GM12878 (cell line): ENCODE measurements at regions not wholly inside any gene's neighbourhood (a gene's known extent, or its start where the extent isn't known, plus 50 kb on each side); places are given as distances from the start of the nearest gene placed in this dataset.

Experiments
- ATAC-seq: fragments of 200-7000 bp; cut with Tn5 transposase; 3 replicates; pipeline ENCODE4 v1.9.1; 2020; ENCODE audit warnings: mild to moderate bottlenecking, moderate library complexity
- BruUV-seq: library from RNA; stranded (reverse); fragments of 400-500 nt; replicated peaks from 2 replicates; lab custom pipeline; 2021; lab: Mats Ljungman, UMichigan
- CTCF ChIA-PET: fragments of 300-600 bp; sonication (Branson Sonifier 250); formaldehyde crosslinking; extraction: SDS; loops from one replicate; lab custom pipeline; 2021; ENCODE audit warnings: inconsistent platforms; lab: Yijun Ruan, JAX
- POLR2A ChIA-PET: fragments of 350-600 bp; formaldehyde crosslinking; extraction: SDS; loops from one replicate; lab custom pipeline; 2021; ENCODE audit warnings: inconsistent platforms; lab: Charles Lee
- RAD21 ChIA-PET: fragments of 300-600 bp; sonication (Branson Sonifier 250); formaldehyde crosslinking; loops from one replicate; lab custom pipeline; 2023; ENCODE audit warnings: antibody characterized with exemption; ENCODE audit not compliant: unreplicated experiment; lab: Charles Lee
- SMC1A ChIA-PET: fragments of 300-600 bp; sonication (Branson Sonifier 250); formaldehyde crosslinking; loops from one replicate; lab custom pipeline; 2023; ENCODE audit not compliant: unreplicated experiment, uncharacterized antibody; lab: Charles Lee
- DNase-seq: peaks from one replicate; pipeline ENCODE4 v3.0.0-alpha.2; 2011; ENCODE audit warnings: low read depth, low spot score
- FAIRE-seq: peaks from 3 replicates; lab custom pipeline; 2011; peaks lifted over from hg19 to GRCh38; lab: Jason Lieb, UNC
- H2AFZ ChIP-seq: 2 replicates; pipeline ENCODE4 v1.6.0; 2011; ENCODE audit warnings: low read depth, low read length, control low read depth; ENCODE audit not compliant: control insufficient read depth
- H3K27ac ChIP-seq: 2 replicates; pipeline ENCODE4 v1.5.1; 2011; ENCODE audit warnings: control low read depth; ENCODE audit not compliant: control insufficient read depth, insufficient read depth
- H3K27me3 ChIP-seq, 2 experiments: replicated peaks in 1 of 2; 2 replicates each; pipeline versions ENCODE4 v1.6.0 to v1.6.1; 2011; ENCODE audit warnings: low read length in 1 of 2; ENCODE audit not compliant: control insufficient read depth in 2 of 2, insufficient read depth in 2 of 2
- H3K36me3 ChIP-seq, 2 experiments: 2 replicates each; pipeline ENCODE4 v1.5.1; 2011; ENCODE audit warnings: low read length in 1 of 2; ENCODE audit not compliant: control insufficient read depth in 2 of 2, insufficient read depth in 2 of 2
- H3K4me1 ChIP-seq: 2 replicates; pipeline ENCODE4 v1.6.1; 2011; ENCODE audit warnings: mild to moderate bottlenecking, low read length, moderate library complexity, mixed read lengths; ENCODE audit not compliant: control insufficient read depth, insufficient read depth
- H3K4me2 ChIP-seq: 2 replicates; pipeline ENCODE4 v1.6.0; 2011; ENCODE audit warnings: control low read depth; ENCODE audit not compliant: control insufficient read depth, insufficient read depth
- H3K4me3 ChIP-seq: fragments of 200-600 bp; sonication (generic); 2 replicates; pipeline ENCODE4 v1.5.1; 2016
- H3K79me2 ChIP-seq: 2 replicates; pipeline ENCODE4 v1.6.0; 2011; ENCODE audit warnings: low read length; ENCODE audit not compliant: control insufficient read depth, insufficient read depth
- H3K9ac ChIP-seq: 2 replicates; pipeline ENCODE4 v1.8.0; 2011; ENCODE audit warnings: low read length, control low read depth, mixed read lengths; ENCODE audit not compliant: control insufficient read depth, insufficient read depth
- H3K9me3 ChIP-seq: replicated peaks from 3 replicates; pipeline ENCODE4 v1.5.1; 2011; ENCODE audit warnings: mild to moderate bottlenecking, low read length; ENCODE audit not compliant: control insufficient read depth, insufficient read depth
- H4K20me1 ChIP-seq: 2 replicates; pipeline ENCODE4 v1.6.0; 2011; ENCODE audit not compliant: control insufficient read depth, insufficient read depth
- BRCA1 ChIP-seq: IDR thresholded peaks from 2 replicates; pipeline ENCODE4 v1.6.1; 2011; ENCODE audit warnings: low read depth, low read length, improper control_type of control experiment
- EED ChIP-seq: sonication (generic); IDR thresholded peaks from 2 replicates; pipeline ENCODE4 v1.6.1; 2016; ENCODE audit warnings: antibody characterized with exemption, low read depth
- EP300 ChIP-seq, 2 experiments: fragments of 150-350 bp in 1 of 2; IDR thresholded peaks; 2 replicates each; pipeline ENCODE4 v1.6.1; 2011 to 2012; ENCODE audit warnings: low read depth in 2 of 2, low read length in 2 of 2, borderline replicate concordance in 1 of 2, improper control_type of control experiment in 1 of 2, inconsistent platforms in 1 of 2; ENCODE audit not compliant: control insufficient read depth in 1 of 2
- FOXM1 ChIP-seq: IDR thresholded peaks from 2 replicates; pipeline ENCODE4 v1.6.1; 2012; ENCODE audit warnings: low read depth, mild to moderate bottlenecking, inconsistent platforms, low read length, moderate library complexity
- IKZF2 ChIP-seq, 2 experiments: fragments of 450-650 bp; IDR thresholded peaks; 2 replicates each; pipeline ENCODE4 v1.6.1; 2017; ENCODE audit warnings: mild to moderate bottlenecking in 2 of 2, moderate library complexity in 2 of 2
- NFXL1 ChIP-seq: fragments of 450-650 bp; IDR thresholded peaks from 2 replicates; pipeline ENCODE4 v1.6.1; 2017; ENCODE audit warnings: antibody characterized with exemption, mild to moderate bottlenecking, borderline replicate concordance
- NR2C2 ChIP-seq: IDR thresholded peaks from 2 replicates; pipeline ENCODE4 v1.6.1; 2011; ENCODE audit warnings: borderline replicate concordance, low read depth; ENCODE audit not compliant: control insufficient read depth, insufficient read length
- PML ChIP-seq: IDR thresholded peaks from 2 replicates; pipeline ENCODE4 v1.6.1; 2012; ENCODE audit warnings: low read length, inconsistent platforms
- POLR2AphosphoS5 ChIP-seq: IDR thresholded peaks from 2 replicates; pipeline ENCODE4 v1.6.1; 2011; ENCODE audit warnings: mild to moderate bottlenecking, low read length, inconsistent platforms
- RAD21 ChIP-seq: IDR thresholded peaks from 2 replicates; pipeline ENCODE4 v1.6.1; 2011; ENCODE audit warnings: mild to moderate bottlenecking, low read depth, low read length, moderate library complexity; ENCODE audit not compliant: insufficient read depth
- RUNX3 ChIP-seq: IDR thresholded peaks from 2 replicates; pipeline ENCODE4 v1.6.1; 2012; ENCODE audit warnings: low read length, inconsistent platforms
- SMAD5 ChIP-seq: IDR thresholded peaks from 2 replicates; pipeline ENCODE4 v1.6.1; 2016; ENCODE audit warnings: antibody characterized with exemption, low read depth
- TCF12 ChIP-seq: IDR thresholded peaks from 2 replicates; pipeline ENCODE4 v1.6.1; 2011; ENCODE audit warnings: low read depth, mild to moderate bottlenecking, low read length
- TCF3 ChIP-seq: IDR thresholded peaks from 2 replicates; pipeline ENCODE4 v1.6.1; 2012; ENCODE audit warnings: low read depth, mild to moderate bottlenecking, low read length, borderline replicate concordance; ENCODE audit not compliant: insufficient read depth
- YY1 ChIP-seq: IDR thresholded peaks from 2 replicates; pipeline ENCODE4 v1.6.1; 2011; ENCODE audit warnings: low read depth, mild to moderate bottlenecking, low read length
- WGBS: methylation state at CpG from one replicate; pipeline ENCODE4 v1.1.6; 2016; ENCODE audit warnings: low lambda C conversion rate; ENCODE audit not compliant: insufficient replicate concordance, insufficient coverage; ENCODE audit errors: missing lambda C conversion rate; 5-methylcytosine and 5-hydroxymethylcytosine counted together
- in situ Hi-C: fragments of 300-500 bp; cut with MboI; formaldehyde crosslinking; loops from 9 replicates; pipeline ENCODE4 v1.14.3; 2018; ENCODE audit warnings: mixed read lengths
- intact Hi-C: fragments of 100-400 bp; cut with micrococcal nuclease; formaldehyde crosslinking; loops from one replicate; pipeline ENCODE4 v1.14.2; 2022; ENCODE audit not compliant: unreplicated experiment
- TF ChIP-seq, protein P1 (sequence below): IDR thresholded peaks from 2 replicates; pipeline ENCODE4 v1.6.1; 2012; ENCODE audit warnings: low read length, inconsistent platforms
- TF ChIP-seq, protein P2 (sequence below): fragments of 450-650 bp; IDR thresholded peaks from 2 replicates; pipeline ENCODE4 v1.6.1; 2018; ENCODE audit warnings: borderline replicate concordance, mild to moderate bottlenecking; ENCODE audit not compliant: partially characterized antibody
- TF ChIP-seq, protein P3 (sequence below): fragments of 450-650 bp; formaldehyde crosslinking; IDR thresholded peaks from 2 replicates; pipeline ENCODE4 v1.4.0; 2020; ENCODE audit warnings: mild to moderate bottlenecking, moderate library complexity

DNA sequence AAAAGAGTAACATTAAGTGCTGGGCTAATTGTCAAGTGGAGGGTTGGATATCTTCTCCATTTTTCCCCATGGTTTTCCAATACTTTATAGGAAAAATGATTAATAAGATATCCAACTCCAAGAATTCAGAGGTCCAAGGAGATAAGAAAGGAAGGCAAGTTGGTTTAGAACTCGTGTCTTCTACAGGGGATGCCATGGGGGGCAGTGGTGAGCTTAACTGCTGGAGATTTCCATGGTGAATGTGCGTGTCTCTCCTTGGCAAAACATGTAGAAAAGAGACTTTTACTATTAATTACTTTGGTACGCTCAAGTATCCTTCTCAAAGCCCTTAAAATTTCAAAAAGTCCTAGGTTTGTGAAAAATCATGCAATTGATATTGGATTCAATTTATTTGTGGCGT lies 982.9 kb upstream of the RBFOX1 start (continued):
- TF ChIP-seq, protein P1, sequence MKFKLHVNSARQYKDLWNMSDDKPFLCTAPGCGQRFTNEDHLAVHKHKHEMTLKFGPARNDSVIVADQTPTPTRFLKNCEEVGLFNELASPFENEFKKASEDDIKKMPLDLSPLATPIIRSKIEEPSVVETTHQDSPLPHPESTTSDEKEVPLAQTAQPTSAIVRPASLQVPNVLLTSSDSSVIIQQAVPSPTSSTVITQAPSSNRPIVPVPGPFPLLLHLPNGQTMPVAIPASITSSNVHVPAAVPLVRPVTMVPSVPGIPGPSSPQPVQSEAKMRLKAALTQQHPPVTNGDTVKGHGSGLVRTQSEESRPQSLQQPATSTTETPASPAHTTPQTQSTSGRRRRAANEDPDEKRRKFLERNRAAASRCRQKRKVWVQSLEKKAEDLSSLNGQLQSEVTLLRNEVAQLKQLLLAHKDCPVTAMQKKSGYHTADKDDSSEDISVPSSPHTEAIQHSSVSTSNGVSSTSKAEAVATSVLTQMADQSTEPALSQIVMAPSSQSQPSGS: no peak
- TF ChIP-seq, all 136 proteins: peak for 0

DNA sequence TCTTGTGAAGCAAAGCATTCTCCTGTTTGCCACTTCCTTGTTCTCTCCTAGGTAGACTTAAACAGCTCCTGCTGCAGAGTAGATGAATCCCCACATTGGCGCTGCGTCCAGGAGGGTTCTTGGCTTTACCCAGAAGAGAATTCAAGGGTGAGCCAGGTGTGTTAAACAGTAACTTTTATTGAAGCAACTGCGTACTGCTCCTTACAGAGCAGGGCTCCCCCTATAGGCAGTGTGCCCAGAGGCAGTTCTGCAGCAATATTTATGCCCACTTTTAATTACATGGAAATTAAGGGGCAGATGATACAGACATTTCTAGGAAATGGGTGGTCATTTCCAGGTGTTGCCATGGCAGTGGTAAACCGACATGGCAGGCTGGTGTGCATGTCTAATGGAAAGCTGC lies 987.6 kb upstream of the RBFOX1 start:
- Histone ChIP-seq H3K27ac (no peak overlapping the region), H3K4me2 (no peak overlapping the region), H2AFZ (no peak overlapping the region), H3K36me3 (no peaks in the 10 kb centered on the region), H3K79me2 (no peaks in the 10 kb centered on the region), H4K20me1 (no peaks in the 10 kb centered on the region), H3K4me3 (no peak overlapping the region), H3K9me3 (no peaks in the 10 kb centered on the region; the same call in 1 of the 3 replicates), H3K9ac (no peak overlapping the region), H3K4me1 (no peaks in the 10 kb centered on the region), H3K27me3 (no peaks in the 10 kb centered on the region)
- intact Hi-C loops: no loop called here
- RAD21 ChIA-PET: no interaction called here
- FAIRE-seq (no peak), DNase-seq (no peak), ATAC-seq (no peak)
- in situ Hi-C loops: no loop called here
- CTCF ChIA-PET: no interaction called here
- POLR2A ChIA-PET: no interaction called here
- BruUV-seq: no TSS peak
- SMC1A ChIA-PET: no interaction called here
- 49% methylated on average over 4 of the region's 4 CpGs for WGBS
- TF ChIP-seq TCF3: no peak
- no peak for TF ChIP-seq BRCA1
- TF ChIP-seq EP300 (IDR thresholded peaks at IDR 0.05; ENCODE audit: borderline replicate concordance in 1 of 2, control insufficient read depth in 1 of 2, low read depth in 2 of 2, low read length in 2 of 2): no peak
- TF ChIP-seq PML: no peak
- no peak for TF ChIP-seq TCF12
- no peak for TF ChIP-seq NR2C2
- TF ChIP-seq, protein P2, sequence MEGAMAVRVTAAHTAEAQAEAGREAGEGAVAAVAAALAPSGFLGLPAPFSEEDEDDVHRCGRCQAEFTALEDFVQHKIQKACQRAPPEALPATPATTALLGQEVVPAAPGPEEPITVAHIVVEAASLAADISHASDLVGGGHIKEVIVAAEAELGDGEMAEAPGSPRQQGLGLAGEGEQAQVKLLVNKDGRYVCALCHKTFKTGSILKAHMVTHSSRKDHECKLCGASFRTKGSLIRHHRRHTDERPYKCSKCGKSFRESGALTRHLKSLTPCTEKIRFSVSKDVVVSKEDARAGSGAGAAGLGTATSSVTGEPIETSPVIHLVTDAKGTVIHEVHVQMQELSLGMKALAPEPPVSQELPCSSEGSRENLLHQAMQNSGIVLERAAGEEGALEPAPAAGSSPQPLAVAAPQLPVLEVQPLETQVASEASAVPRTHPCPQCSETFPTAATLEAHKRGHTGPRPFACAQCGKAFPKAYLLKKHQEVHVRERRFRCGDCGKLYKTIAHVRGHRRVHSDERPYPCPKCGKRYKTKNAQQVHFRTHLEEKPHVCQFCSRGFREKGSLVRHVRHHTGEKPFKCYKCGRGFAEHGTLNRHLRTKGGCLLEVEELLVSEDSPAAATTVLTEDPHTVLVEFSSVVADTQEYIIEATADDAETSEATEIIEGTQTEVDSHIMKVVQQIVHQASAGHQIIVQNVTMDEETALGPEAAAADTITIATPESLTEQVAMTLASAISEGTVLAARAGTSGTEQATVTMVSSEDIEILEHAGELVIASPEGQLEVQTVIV: no peak
- TF ChIP-seq, protein P3, sequence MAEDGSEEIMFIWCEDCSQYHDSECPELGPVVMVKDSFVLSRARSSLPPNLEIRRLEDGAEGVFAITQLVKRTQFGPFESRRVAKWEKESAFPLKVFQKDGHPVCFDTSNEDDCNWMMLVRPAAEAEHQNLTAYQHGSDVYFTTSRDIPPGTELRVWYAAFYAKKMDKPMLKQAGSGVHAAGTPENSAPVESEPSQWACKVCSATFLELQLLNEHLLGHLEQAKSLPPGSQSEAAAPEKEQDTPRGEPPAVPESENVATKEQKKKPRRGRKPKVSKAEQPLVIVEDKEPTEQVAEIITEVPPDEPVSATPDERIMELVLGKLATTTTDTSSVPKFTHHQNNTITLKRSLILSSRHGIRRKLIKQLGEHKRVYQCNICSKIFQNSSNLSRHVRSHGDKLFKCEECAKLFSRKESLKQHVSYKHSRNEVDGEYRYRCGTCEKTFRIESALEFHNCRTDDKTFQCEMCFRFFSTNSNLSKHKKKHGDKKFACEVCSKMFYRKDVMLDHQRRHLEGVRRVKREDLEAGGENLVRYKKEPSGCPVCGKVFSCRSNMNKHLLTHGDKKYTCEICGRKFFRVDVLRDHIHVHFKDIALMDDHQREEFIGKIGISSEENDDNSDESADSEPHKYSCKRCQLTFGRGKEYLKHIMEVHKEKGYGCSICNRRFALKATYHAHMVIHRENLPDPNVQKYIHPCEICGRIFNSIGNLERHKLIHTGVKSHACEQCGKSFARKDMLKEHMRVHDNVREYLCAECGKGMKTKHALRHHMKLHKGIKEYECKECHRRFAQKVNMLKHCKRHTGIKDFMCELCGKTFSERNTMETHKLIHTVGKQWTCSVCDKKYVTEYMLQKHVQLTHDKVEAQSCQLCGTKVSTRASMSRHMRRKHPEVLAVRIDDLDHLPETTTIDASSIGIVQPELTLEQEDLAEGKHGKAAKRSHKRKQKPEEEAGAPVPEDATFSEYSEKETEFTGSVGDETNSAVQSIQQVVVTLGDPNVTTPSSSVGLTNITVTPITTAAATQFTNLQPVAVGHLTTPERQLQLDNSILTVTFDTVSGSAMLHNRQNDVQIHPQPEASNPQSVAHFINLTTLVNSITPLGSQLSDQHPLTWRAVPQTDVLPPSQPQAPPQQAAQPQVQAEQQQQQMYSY (CRISPR knock-in tag): no peak
- TF ChIP-seq RAD21: no peak
- TF ChIP-seq RUNX3: no peak
- TF ChIP-seq FOXM1: no peak
- TF ChIP-seq POLR2AphosphoS5: no peak
- no peak for TF ChIP-seq EED
- TF ChIP-seq IKZF2 (IDR thresholded peaks at IDR 0.05): no peak
- no peak for TF ChIP-seq NFXL1
- TF ChIP-seq SMAD5: no peak
- TF ChIP-seq YY1: no peak
